Body of pancreas (tissue), 4 donors: ENCODE measurements at regions not wholly inside any gene's neighbourhood (a gene's known extent, or its start where the extent isn't known, plus 50 kb on each side); places are given as distances from the start of the nearest gene placed in this dataset.

Experiments
- CTCF ChIP-seq, 7 experiments: fragments of 450-650 bp in 4 of 7; fragments of 200-600 bp in 3 of 7; sonication (generic) in 3 of 7; IDR thresholded peaks; one replicate each; pipeline ENCODE4 v1.5.1; 2016 to 2019; ENCODE audit warnings: antibody characterized with exemption in 7 of 7
- POLR2A ChIP-seq, 3 donors: fragments of 450-650 bp; IDR thresholded peaks; one replicate each; pipeline ENCODE4 v1.6.1; 2016; ENCODE audit warnings: antibody characterized with exemption in 3 of 3, mild to moderate bottlenecking in 2 of 3

GRCh38 chr5:141735823-141736222 lies 53.8 kb upstream of the ARAP3 start:
- TF ChIP-seq CTCF (IDR thresholded peaks at IDR 0.05): no peak
- TF ChIP-seq POLR2A (IDR thresholded peaks at IDR 0.05): no peak
